ENCODE measurements at regions not wholly inside any gene's neighbourhood (a gene's known extent, or its start where the extent isn't known, plus 50 kb on each side); places are given as distances from the start of the nearest gene placed in this dataset.

GRCh38 chr4:3705236-3705987 lies 60.8 kb upstream of the ADRA2C start:
- ATAC-seq (no peak), DNase-seq (peak in 1 of 3 donors; percentile 49)
- H3K9me3 ChIP-seq = no peaks in the 10 kb centered on the region
- H3K4me1 ChIP-seq = no peaks in the 10 kb centered on the region
- TF ChIP-seq CTCF (IDR thresholded peaks at IDR 0.05) (no peak), POLR2A (IDR thresholded peaks at IDR 0.05) (no peak)
- no peak overlapping the region for H3K4me3 ChIP-seq
- intact Hi-C loops (cut with DNase I) = no loop called here
- H3K36me3 ChIP-seq = no peaks in the 10 kb centered on the region
- WGBS (ENCODE audit: insufficient coverage, low coverage, low lambda C conversion rate, missing lambda C conversion rate) = 76% methylated on average over 8 of the region's 20 CpGs
- no peak overlapping the region for H3K27ac ChIP-seq
- H3K27me3 ChIP-seq = no peaks in the 10 kb centered on the region

- DNase-seq (no peak), ATAC-seq (no peak)
- 52% methylated on average over 8 of the region's 10 CpGs for WGBS (ENCODE audit: insufficient coverage, low coverage, low lambda C conversion rate, missing lambda C conversion rate)
These were observed 61.5 kb upstream of the ADRA2C start for GRCh38 chr4:3704669-3705068.

GRCh38 chr4:3703677-3704521 lies 62.3 kb upstream of the ADRA2C start:
- H3K36me3 ChIP-seq = no peaks in the 10 kb centered on the region
- no peaks in the 10 kb centered on the region for H3K9me3 ChIP-seq
- ATAC-seq (no peak), DNase-seq (peak in 1 of 3 donors; percentile 35)
- intact Hi-C loops (cut with DNase I) = no loop called here
- WGBS (ENCODE audit: insufficient coverage, low coverage, low lambda C conversion rate, missing lambda C conversion rate) = 15% methylated on average over 13 of the region's 29 CpGs
- no peak overlapping the region for H3K27ac ChIP-seq
- H3K27me3 ChIP-seq = no peaks in the 10 kb centered on the region
- no peaks in the 10 kb centered on the region for H3K4me1 ChIP-seq
- no peak for TF ChIP-seq POLR2A (IDR thresholded peaks at IDR 0.05)
- no peak for TF ChIP-seq CTCF (IDR thresholded peaks at IDR 0.05)
- no peak overlapping the region for H3K4me3 ChIP-seq

More at GRCh38 chr4:3704669-3705068, 61.5 kb upstream of the ADRA2C start:
- Histone ChIP-seq H3K27me3 (no peaks in the 10 kb centered on the region), H3K9me3 (no peaks in the 10 kb centered on the region), H3K4me3 (no peak overlapping the region), H3K27ac (no peak overlapping the region), H3K36me3 (no peaks in the 10 kb centered on the region), H3K4me1 (no peaks in the 10 kb centered on the region)
- intact Hi-C loops (cut with DNase I) = no loop called here
- TF ChIP-seq POLR2A (IDR thresholded peaks at IDR 0.05) = no peak
- TF ChIP-seq CTCF (IDR thresholded peaks at IDR 0.05) = no peak

GRCh38 chr4:3703343-3703676 lies 62.9 kb upstream of the ADRA2C start:
- Histone ChIP-seq H3K27me3 (no peaks in the 10 kb centered on the region), H3K4me1 (no peaks in the 10 kb centered on the region), H3K36me3 (no peaks in the 10 kb centered on the region), H3K4me3 (no peak overlapping the region), H3K27ac (no peak overlapping the region), H3K9me3 (no peaks in the 10 kb centered on the region)
- TF ChIP-seq POLR2A (IDR thresholded peaks at IDR 0.05) (no peak), CTCF (IDR thresholded peaks at IDR 0.05) (no peak)
- ATAC-seq (no peak), DNase-seq (peak in 1 of 3 donors; percentile 27)
- 44% methylated on average over 4 of the region's 5 CpGs for WGBS (ENCODE audit: insufficient coverage, low coverage, low lambda C conversion rate, missing lambda C conversion rate)
- intact Hi-C loops (cut with DNase I) = no loop called here
